Gastroesophageal sphincter (tissue), 2 donors: ENCODE measurements at regions not wholly inside any gene's neighbourhood (a gene's known extent, or its start where the extent isn't known, plus 50 kb on each side); places are given as distances from the start of the nearest gene placed in this dataset.

Experiments used
- EP300 ChIP-seq: sonication (generic); formaldehyde crosslinking; IDR thresholded peaks from one replicate; pipeline ENCODE4 v1.6.1; 2017; ENCODE audit warnings: antibody characterized with exemption, mild to moderate bottlenecking
- POLR2A ChIP-seq, 2 donors: fragments of 450-650 bp; IDR thresholded peaks; one replicate each; pipeline ENCODE4 v1.6.1; 2017; ENCODE audit warnings: antibody characterized with exemption in 2 of 2, mild to moderate bottlenecking in 2 of 2, moderate library complexity in 1 of 2

DNA sequence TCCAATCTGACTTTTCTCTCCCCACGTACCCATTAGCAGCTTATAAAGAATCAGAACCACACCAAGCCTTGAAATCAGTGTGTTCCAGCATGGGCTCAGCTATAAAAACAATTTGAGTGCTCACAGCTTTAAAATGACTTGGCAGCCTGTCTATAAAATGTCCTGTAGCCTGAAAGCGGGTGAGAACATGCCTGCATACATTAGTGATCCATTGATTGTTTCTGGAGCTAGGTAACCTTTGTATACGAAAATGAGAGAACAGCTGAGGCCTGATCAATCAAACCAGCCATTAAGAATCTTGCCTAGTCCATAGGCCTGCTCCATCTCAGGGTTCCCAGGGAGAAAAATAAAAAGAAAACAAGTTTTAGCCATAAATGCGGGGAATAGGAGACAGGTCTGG, 245.8 kb upstream of the SULF2 start:
- TF ChIP-seq POLR2A (IDR thresholded peaks at IDR 0.05): no peak
- TF ChIP-seq EP300: no peak
